ENCODE measurements at regions not wholly inside any gene's neighbourhood (a gene's known extent, or its start where the extent isn't known, plus 50 kb on each side); places are given as distances from the start of the nearest gene placed in this dataset.

DNA sequence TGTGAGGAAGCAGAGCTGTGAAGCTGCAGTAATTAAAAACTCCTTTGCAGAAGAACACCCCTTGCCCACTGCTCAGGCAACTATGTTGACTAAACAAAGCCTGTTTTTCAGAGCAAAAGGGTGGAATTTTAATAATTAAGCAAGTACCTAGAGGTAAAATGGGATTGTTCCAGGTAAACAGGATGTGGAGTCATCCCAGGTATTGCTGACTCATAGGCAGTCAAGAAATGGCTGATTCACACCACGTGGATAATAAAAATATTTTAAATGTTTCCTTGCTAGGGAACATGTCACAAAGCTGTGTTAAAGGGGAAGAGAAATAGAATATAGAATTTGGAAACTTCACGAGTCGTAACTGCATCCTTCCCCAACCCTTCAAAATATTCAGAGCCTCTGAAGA lies 491.8 kb downstream of the BTBD3 start:
- CTCF ChIA-PET: no interaction called here

DNA sequence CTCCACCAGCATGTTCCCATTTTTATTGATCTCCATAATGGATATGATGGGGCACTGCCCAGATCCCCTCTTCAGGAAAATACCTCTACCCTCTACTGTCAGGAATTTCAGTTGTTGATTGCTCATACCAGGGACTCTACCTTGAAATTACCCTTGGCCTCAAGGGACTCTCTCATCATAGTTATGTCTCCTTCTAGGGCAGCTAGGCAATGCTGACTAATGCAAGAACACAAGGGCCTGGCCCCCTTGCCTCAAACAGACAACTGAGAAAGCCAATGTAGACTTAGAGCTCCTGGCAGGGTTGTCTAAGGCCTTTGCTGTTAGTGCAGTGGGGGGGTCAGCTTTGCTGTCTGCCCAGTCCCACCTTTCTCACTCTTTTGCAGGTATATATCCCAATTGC lies 493.1 kb downstream of the BTBD3 start:
- ChIA-PET POLR2A (no interaction called here), CTCF (no interaction called here)
- TF ChIP-seq ZNF384 (IDR thresholded peaks at IDR 0.05) (no peak), LEF1 (IDR thresholded peaks at IDR 0.05; ENCODE audit: borderline replicate concordance) (no peak), SP1 (IDR thresholded peaks at IDR 0.05) (no peak), L3MBTL2 (conservative IDR thresholded peaks at IDR 0.05) (no peak), FOXA1 (IDR thresholded peaks at IDR 0.05) (no peak)
- TF ChIP-seq, protein P1, sequence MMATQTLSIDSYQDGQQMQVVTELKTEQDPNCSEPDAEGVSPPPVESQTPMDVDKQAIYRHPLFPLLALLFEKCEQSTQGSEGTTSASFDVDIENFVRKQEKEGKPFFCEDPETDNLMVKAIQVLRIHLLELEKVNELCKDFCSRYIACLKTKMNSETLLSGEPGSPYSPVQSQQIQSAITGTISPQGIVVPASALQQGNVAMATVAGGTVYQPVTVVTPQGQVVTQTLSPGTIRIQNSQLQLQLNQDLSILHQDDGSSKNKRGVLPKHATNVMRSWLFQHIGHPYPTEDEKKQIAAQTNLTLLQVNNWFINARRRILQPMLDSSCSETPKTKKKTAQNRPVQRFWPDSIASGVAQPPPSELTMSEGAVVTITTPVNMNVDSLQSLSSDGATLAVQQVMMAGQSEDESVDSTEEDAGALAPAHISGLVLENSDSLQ (IDR thresholded peaks at IDR 0.05): no peak
- DNase-seq (ENCODE audit: extremely low spot score): no peak

More for the DNA sequence above, 491.8 kb downstream of the BTBD3 start:
- POLR2A ChIA-PET: no interaction called here
- DNase-seq (ENCODE audit: extremely low spot score): no peak
- no peak for TF ChIP-seq FOXM1 (IDR thresholded peaks at IDR 0.05; ENCODE audit: borderline replicate concordance)
- no peak for TF ChIP-seq SUZ12 (IDR thresholded peaks at IDR 0.05)
- no peak for TF ChIP-seq ZNF384 (IDR thresholded peaks at IDR 0.05)
- TF ChIP-seq TARDBP (IDR thresholded peaks at IDR 0.05): no peak
- no peak for TF ChIP-seq FOXK2 (IDR thresholded peaks at IDR 0.05)
- TF ChIP-seq ARNT (IDR thresholded peaks at IDR 0.05): no peak
- TF ChIP-seq HDGF (IDR thresholded peaks at IDR 0.05; ENCODE audit: borderline replicate concordance): no peak
- no peak for TF ChIP-seq CTBP1 (IDR thresholded peaks at IDR 0.05; ENCODE audit: borderline replicate concordance)
- TF ChIP-seq L3MBTL2 (conservative IDR thresholded peaks at IDR 0.05): no peak
- TF ChIP-seq ELF4 (IDR thresholded peaks at IDR 0.05): no peak
- TF ChIP-seq LEF1 (IDR thresholded peaks at IDR 0.05; ENCODE audit: borderline replicate concordance): no peak
- TF ChIP-seq SP1 (IDR thresholded peaks at IDR 0.05): no peak
- TF ChIP-seq BHLHE40 (IDR thresholded peaks at IDR 0.05; ENCODE audit: borderline replicate concordance): no peak
- no peak for TF ChIP-seq FOXA1 (IDR thresholded peaks at IDR 0.05)
- TF ChIP-seq NFRKB (IDR thresholded peaks at IDR 0.05): no peak
- TF ChIP-seq, protein P1 (IDR thresholded peaks at IDR 0.05): no peak

DNA sequence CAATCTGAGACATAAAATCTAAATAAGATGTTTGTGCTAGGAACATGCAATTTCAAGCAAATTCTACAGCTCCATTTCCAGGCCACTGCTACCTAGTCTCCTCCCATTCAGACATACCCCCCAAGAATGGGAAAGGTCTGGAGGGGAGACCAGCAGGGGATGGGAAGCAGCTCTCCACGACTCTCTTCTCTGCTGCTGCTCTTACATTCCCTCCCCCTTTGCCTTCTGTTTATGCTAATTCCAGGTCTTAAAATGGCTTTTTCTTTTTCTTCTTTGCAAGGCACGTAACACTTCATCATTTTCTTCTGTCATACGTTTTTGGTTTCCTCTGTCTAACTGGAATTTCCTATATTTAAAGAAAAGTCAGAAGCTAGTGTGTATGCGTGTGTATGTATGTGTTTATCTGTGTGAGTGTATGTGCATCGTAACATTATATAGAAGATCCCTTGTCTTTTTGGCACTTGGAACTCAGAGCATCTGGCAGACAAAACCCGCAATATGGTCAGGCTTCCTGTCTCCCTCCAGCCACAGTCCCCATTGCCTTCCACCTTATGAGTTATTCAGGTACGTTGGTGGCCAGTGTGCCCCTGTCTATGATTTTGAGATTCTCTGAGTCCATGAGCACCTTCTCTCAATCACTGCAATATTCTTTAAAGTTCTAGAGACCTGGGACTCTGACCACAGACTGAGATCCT lies 493.7 kb downstream of the BTBD3 start:
- DNase-seq (ENCODE audit: extremely low spot score): no peak
- ChIA-PET CTCF (no interaction called here), POLR2A (no interaction called here)
- no peak for TF ChIP-seq ARNT (IDR thresholded peaks at IDR 0.05)
- TF ChIP-seq FOXK2 (IDR thresholded peaks at IDR 0.05): no peak

DNA sequence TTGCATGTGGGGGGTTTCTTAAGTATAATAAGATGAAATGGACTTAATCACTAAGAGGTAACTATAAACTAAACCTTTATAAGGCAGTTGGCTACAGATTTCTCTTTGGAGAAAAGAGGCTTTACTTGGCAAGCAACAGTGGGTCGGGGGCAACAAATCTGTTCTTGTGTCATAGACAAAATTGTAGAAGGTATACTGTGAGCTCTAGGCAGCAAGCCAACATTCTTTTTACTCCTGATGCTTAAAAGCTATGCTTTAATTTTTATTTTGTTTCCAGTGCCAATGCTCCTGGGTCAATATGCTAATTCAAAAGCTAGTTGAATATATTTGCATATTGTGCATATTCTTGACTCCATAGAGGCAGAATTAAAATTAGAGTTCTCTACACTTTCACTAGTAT lies 495.4 kb downstream of the BTBD3 start:
- no peak for DNase-seq (ENCODE audit: extremely low spot score)
- TF ChIP-seq ARNT (IDR thresholded peaks at IDR 0.05) (no peak), ELF4 (IDR thresholded peaks at IDR 0.05) (no peak), NFRKB (IDR thresholded peaks at IDR 0.05) (no peak), FOXA1 (IDR thresholded peaks at IDR 0.05) (no peak), FOXK2 (IDR thresholded peaks at IDR 0.05) (no peak), FOXM1 (IDR thresholded peaks at IDR 0.05; ENCODE audit: borderline replicate concordance) (no peak), ZNF384 (IDR thresholded peaks at IDR 0.05) (no peak), HDGF (IDR thresholded peaks at IDR 0.05; ENCODE audit: borderline replicate concordance) (no peak), BHLHE40 (IDR thresholded peaks at IDR 0.05; ENCODE audit: borderline replicate concordance) (no peak), LEF1 (IDR thresholded peaks at IDR 0.05; ENCODE audit: borderline replicate concordance) (no peak), SP1 (IDR thresholded peaks at IDR 0.05) (no peak), TARDBP (IDR thresholded peaks at IDR 0.05) (no peak), SUZ12 (IDR thresholded peaks at IDR 0.05) (no peak), L3MBTL2 (conservative IDR thresholded peaks at IDR 0.05) (no peak), CTBP1 (IDR thresholded peaks at IDR 0.05; ENCODE audit: borderline replicate concordance) (no peak)
- TF ChIP-seq, protein P1 (IDR thresholded peaks at IDR 0.05): no peak
- POLR2A ChIA-PET: no interaction called here
- CTCF ChIA-PET: no interaction called here

DNA sequence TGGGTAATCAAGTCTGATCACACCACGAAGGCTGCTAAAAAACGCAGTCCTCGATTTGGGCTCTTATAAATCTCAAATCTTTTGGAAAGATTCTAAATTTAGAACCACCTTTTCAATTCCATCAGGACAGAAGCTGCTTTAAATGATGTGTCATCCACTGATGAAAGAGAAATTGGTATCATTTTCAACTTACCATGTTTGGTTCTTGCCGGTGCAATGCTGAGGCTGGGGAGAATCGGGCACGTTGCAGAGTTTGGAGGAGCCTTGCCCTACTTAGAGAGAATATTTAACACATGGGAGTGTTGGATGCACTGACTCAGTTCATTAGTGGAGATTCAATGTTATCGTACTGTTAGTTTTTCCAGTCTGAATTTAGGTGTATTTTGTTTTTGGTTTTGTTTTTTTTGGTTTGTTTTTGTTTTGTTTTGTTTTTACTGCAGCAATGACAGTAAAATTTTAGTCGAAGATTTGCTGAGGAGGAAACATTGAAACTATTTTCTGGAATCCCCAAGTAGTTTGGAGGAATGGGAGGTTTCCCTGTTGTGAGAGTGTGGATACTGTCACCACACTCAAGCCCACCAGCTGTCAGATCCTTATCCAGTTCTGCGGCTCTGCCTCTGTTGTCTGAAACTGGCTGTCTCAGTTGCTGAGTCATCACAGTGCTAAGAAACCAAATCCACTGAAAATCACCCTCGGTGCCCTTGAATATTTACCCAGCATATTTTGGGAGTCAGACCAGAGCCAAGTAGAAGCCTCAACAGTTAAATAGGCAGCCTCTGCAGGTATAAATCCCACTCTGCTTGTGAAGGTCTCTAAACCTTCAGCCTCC lies 497.0 kb downstream of the BTBD3 start:
- DNase-seq (ENCODE audit: extremely low spot score): no peak
- TF ChIP-seq, protein P1 (IDR thresholded peaks at IDR 0.05): no peak
- no peak for TF ChIP-seq SUZ12 (IDR thresholded peaks at IDR 0.05)
- TF ChIP-seq LEF1 (IDR thresholded peaks at IDR 0.05; ENCODE audit: borderline replicate concordance): no peak
- TF ChIP-seq FOXA1 (IDR thresholded peaks at IDR 0.05): no peak
- TF ChIP-seq CTBP1 (IDR thresholded peaks at IDR 0.05; ENCODE audit: borderline replicate concordance): no peak
- ChIA-PET CTCF (no interaction called here), POLR2A (no interaction called here)

DNA sequence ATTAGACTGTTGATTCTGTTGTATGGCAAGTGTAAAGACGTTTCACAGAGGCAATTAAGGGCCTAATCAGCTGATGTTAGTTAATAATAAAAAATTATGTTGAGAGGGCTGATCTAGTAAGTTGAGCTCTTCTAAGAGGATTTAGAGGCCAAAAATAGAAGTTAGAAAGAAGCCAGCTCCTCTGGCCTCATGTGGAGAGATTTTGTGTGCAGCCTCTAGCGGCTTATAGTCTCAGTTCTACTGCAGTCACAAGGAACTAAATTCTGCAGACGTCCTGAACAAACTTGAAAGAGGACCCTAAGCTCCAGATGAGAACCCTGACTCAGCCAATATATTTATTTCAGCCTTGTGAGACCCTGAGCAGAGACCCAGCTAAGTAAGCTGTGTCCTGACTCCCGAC lies 498.6 kb downstream of the BTBD3 start:
- no peak for DNase-seq (ENCODE audit: extremely low spot score)
- no peak for TF ChIP-seq ELF4 (IDR thresholded peaks at IDR 0.05)
- no peak for TF ChIP-seq ZNF384 (IDR thresholded peaks at IDR 0.05)
- TF ChIP-seq TARDBP (IDR thresholded peaks at IDR 0.05): no peak
- TF ChIP-seq FOXM1 (IDR thresholded peaks at IDR 0.05; ENCODE audit: borderline replicate concordance): no peak
- TF ChIP-seq CTBP1 (IDR thresholded peaks at IDR 0.05; ENCODE audit: borderline replicate concordance): no peak
- no peak for TF ChIP-seq FOXK2 (IDR thresholded peaks at IDR 0.05)
- TF ChIP-seq LEF1 (IDR thresholded peaks at IDR 0.05; ENCODE audit: borderline replicate concordance): no peak
- TF ChIP-seq FOXA1 (IDR thresholded peaks at IDR 0.05): no peak
- no peak for TF ChIP-seq SUZ12 (IDR thresholded peaks at IDR 0.05)
- no peak for TF ChIP-seq L3MBTL2 (conservative IDR thresholded peaks at IDR 0.05)
- TF ChIP-seq SP1 (IDR thresholded peaks at IDR 0.05): no peak
- TF ChIP-seq HDGF (IDR thresholded peaks at IDR 0.05; ENCODE audit: borderline replicate concordance): no peak
- TF ChIP-seq, protein P1 (IDR thresholded peaks at IDR 0.05): no peak
- TF ChIP-seq BHLHE40 (IDR thresholded peaks at IDR 0.05; ENCODE audit: borderline replicate concordance): no peak
- TF ChIP-seq NFRKB (IDR thresholded peaks at IDR 0.05): no peak
- no peak for TF ChIP-seq ARNT (IDR thresholded peaks at IDR 0.05)
- CTCF ChIA-PET: no interaction called here
- POLR2A ChIA-PET: no interaction called here

Data from HEK293T (cell line).